ENCODE measurements at regions not wholly inside any gene's neighbourhood (a gene's known extent, or its start where the extent isn't known, plus 50 kb on each side); places are given as distances from the start of the nearest gene placed in this dataset.

- no peak for DNase-seq (ENCODE audit: low read depth)
These were observed 109.9 kb upstream of the TIAM2 start for GRCh38 chr6:154885214-154885613.

GRCh38 chr6:154886016-154886415 is 109.1 kb upstream of the TIAM2 start:
- DNase-seq (ENCODE audit: low read depth), result no peak

GRCh38 chr6:154886471-154886870 is 108.6 kb upstream of the TIAM2 start:
- DNase-seq (ENCODE audit: low read depth), result no peak

GRCh38 chr6:154887051-154887450 is 108.1 kb upstream of the TIAM2 start:
- no peak for DNase-seq (ENCODE audit: low read depth)

- no peak for DNase-seq (ENCODE audit: low read depth)
These were observed 106.5 kb upstream of the TIAM2 start for GRCh38 chr6:154888421-154889295.

GRCh38 chr6:154890874-154891273 is 104.2 kb upstream of the TIAM2 start:
- no peak for DNase-seq (ENCODE audit: low read depth)

GRCh38 chr6:154891901-154892300 is 103.2 kb upstream of the TIAM2 start:
- DNase-seq (ENCODE audit: low read depth), result no peak

- no peak for DNase-seq (ENCODE audit: low read depth)
These were observed 101.2 kb upstream of the TIAM2 start for GRCh38 chr6:154893917-154894316.

GRCh38 chr6:154894902-154895301 is 100.2 kb upstream of the TIAM2 start:
- no peak for DNase-seq (ENCODE audit: low read depth)

- DNase-seq (ENCODE audit: low read depth), result no peak
These were observed 99.3 kb upstream of the TIAM2 start for GRCh38 chr6:154895841-154896240.

GRCh38 chr6:154898821-154899220 is 96.3 kb upstream of the TIAM2 start:
- DNase-seq (ENCODE audit: low read depth), result no peak

- no peak for DNase-seq (ENCODE audit: low read depth)
These were observed 95.2 kb upstream of the TIAM2 start for GRCh38 chr6:154899824-154900463.

GRCh38 chr6:154901876-154902552 is 93.1 kb upstream of the TIAM2 start:
- DNase-seq (ENCODE audit: low read depth), result no peak

- no peak for DNase-seq (ENCODE audit: low read depth)
These were observed 87.8 kb upstream of the TIAM2 start for GRCh38 chr6:154907291-154907690.

- no peak for DNase-seq (ENCODE audit: low read depth)
These were observed 86.4 kb upstream of the TIAM2 start for GRCh38 chr6:154908723-154909122.

- DNase-seq (ENCODE audit: low read depth), result no peak
These were observed 85.8 kb upstream of the TIAM2 start for GRCh38 chr6:154909311-154909710.

GRCh38 chr6:154909821-154910220 is 85.3 kb upstream of the TIAM2 start:
- no peak for DNase-seq (ENCODE audit: low read depth)

GRCh38 chr6:154914288-154914687 is 80.8 kb upstream of the TIAM2 start:
- DNase-seq (ENCODE audit: low read depth), result no peak

- DNase-seq (ENCODE audit: low read depth), result no peak
These were observed 78.3 kb upstream of the TIAM2 start for GRCh38 chr6:154916857-154917256.

GRCh38 chr6:154917941-154918340 is 77.2 kb upstream of the TIAM2 start:
- DNase-seq (ENCODE audit: low read depth), result no peak

GRCh38 chr6:154919806-154920205 is 75.3 kb upstream of the TIAM2 start:
- no peak for DNase-seq (ENCODE audit: low read depth)

GRCh38 chr6:154920495-154921200 is 74.5 kb upstream of the TIAM2 start:
- no peak for DNase-seq (ENCODE audit: low read depth)
